ENCODE measurements at regions not wholly inside any gene's neighbourhood (a gene's known extent, or its start where the extent isn't known, plus 50 kb on each side); places are given as distances from the start of the nearest gene placed in this dataset.

DNA sequence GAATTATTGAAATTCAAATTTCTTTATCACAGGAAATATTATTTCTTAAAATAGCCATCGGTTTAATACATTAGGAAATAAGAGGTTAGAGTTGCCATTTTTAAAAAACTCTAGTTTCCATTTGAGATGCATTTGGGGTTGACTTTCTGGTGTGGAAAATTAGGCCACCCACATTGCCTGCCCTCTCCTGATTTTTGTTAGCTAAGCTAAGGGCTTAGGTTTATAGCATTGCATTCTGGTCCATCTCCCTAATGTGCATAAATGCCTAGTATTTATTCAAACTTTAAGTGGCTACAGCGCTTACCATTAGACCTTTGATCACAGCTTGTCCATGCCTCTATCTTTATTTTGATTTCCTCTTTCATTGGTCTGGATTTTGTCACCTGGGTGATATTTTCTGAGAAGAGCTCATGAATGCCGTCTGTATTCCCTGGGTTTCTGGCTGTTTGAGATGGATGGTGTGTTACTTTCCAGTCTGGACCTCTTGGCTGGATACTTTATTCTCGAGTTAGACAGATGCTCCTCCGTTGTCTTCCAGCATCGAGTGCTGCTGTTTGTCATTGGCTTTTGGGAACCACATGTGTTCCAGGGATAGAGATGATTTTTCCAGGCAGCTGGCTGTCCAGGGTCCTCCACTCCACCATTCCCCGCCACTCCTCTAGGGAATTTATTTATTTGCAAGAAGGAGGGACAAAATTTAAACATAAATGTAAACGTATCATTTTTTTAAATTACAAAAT is 120.3 kb downstream of the KATNIP start:
- H3K9ac ChIP-seq (ENCODE audit: low read length): no peak overlapping the region
- no peaks in the 10 kb centered on the region for H3K36me3 ChIP-seq (ENCODE audit: control insufficient read depth, insufficient read depth, low read length)
- H3K4me1 ChIP-seq (ENCODE audit: control insufficient read depth, insufficient read depth, low read length): no peaks in the 10 kb centered on the region
- H3K27me3 ChIP-seq (ENCODE audit: control insufficient read depth, insufficient read depth, low read length): no peaks in the 10 kb centered on the region
- H3K4me3 ChIP-seq (ENCODE audit: low read length): no peak overlapping the region
- no peak overlapping the region for H3K27ac ChIP-seq (ENCODE audit: low read depth, low read length)

DNA sequence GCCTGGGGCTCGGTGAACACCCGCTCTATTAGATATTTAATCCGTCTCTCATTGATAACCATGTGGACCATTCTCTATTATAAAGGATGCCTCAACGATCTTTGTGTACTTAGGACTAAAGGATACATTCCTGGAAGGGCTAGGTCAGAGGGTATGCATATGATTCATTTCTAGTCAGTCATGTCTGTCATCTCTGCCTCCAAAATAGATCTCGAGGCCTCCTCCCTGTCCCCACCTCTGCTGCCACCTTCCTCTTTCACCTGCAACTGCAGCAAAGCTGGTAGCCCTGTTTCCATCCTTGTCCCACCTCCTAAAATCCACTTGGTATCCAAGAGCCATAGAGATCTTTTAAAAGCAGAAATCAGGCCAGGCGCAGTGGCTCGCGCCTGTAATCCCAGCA is 121.5 kb downstream of the KATNIP start:
- Histone ChIP-seq H3K9ac (ENCODE audit: low read length) (no peak overlapping the region), H3K4me3 (ENCODE audit: low read length) (no peak overlapping the region), H3K27ac (ENCODE audit: low read depth, low read length) (no peak overlapping the region), H3K27me3 (ENCODE audit: control insufficient read depth, insufficient read depth, low read length) (no peaks in the 10 kb centered on the region), H3K4me1 (ENCODE audit: control insufficient read depth, insufficient read depth, low read length) (no peaks in the 10 kb centered on the region), H3K36me3 (ENCODE audit: control insufficient read depth, insufficient read depth, low read length) (no peaks in the 10 kb centered on the region)

DNA sequence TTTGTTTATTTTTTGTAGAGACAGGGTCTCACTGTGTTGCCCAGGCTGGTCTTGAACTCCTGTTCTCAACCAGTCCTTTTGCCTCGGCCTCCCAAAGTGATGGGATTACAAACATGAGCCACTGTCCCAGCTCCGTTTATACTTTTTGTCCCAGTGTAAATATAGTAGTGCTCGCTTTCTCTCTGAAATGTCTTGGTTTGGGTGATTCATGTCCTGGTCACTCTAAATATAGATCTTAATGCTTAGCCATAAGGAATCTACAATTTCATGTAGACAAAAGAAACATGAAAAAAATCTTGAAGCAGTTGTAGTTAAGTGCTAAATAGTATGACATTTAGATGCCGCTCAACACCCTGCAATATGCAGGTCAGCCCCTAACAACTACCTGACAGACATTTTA is 126.9 kb downstream of the KATNIP start:
- peaks cover 11% of the 10 kb centered on the region for H3K36me3 ChIP-seq (ENCODE audit: control insufficient read depth, insufficient read depth, low read length)
- no peak overlapping the region for H3K9ac ChIP-seq (ENCODE audit: low read length)
- no peaks in the 10 kb centered on the region for H3K4me1 ChIP-seq (ENCODE audit: control insufficient read depth, insufficient read depth, low read length)
- H3K27ac ChIP-seq (ENCODE audit: low read depth, low read length): no peak overlapping the region
- H3K27me3 ChIP-seq (ENCODE audit: control insufficient read depth, insufficient read depth, low read length): no peaks in the 10 kb centered on the region
- H3K4me3 ChIP-seq (ENCODE audit: low read length): no peak overlapping the region

DNA sequence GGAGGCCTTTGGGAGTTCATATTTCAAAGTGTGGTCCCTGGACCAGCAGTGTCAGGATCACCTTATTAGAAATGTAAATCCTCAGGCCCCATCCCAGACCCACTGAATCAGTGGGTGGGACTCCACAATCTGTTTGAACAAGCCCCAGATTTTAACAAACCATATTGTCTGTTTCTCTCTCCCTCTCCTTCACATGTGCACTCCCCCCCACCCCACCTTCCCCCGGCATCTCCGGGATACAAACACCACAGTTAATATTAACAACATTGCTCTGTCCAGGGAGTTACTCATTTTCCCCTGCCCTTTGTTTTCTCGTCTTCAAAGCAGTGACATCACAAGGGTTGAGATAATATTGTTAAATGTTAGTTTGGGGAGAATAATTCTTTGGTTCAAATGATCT is 127.3 kb downstream of the KATNIP start:
- Histone ChIP-seq H3K4me3 (ENCODE audit: low read length) (no peak overlapping the region), H3K27ac (ENCODE audit: low read depth, low read length) (no peak overlapping the region), H3K9ac (ENCODE audit: low read length) (no peak overlapping the region)

DNA sequence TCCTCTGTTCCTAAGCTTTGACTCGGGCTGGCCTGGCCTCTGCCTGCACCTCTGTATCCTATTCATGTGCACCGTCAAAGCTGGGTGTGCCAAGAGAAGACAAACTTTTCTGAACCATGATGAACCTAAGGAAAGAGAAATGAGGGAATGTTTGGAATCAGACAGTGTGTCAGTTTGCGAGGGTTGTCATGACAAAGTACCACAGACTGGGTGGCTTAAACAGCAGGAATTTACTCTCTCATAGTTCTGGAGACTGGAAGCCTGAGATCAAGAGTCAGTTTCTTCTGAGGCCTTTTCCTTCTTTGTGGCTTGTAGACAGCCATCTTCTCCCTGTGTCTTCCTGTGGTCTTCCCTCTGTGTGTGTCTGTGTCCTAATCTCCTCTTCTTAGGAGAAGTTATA is 129.0 kb downstream of the KATNIP start:
- H3K27me3 ChIP-seq (ENCODE audit: control insufficient read depth, insufficient read depth, low read length): no peaks in the 10 kb centered on the region
- no peak overlapping the region for H3K4me3 ChIP-seq (ENCODE audit: low read length)
- H3K4me1 ChIP-seq (ENCODE audit: control insufficient read depth, insufficient read depth, low read length): no peaks in the 10 kb centered on the region
- peaks cover 11% of the 10 kb centered on the region for H3K36me3 ChIP-seq (ENCODE audit: control insufficient read depth, insufficient read depth, low read length)
- no peak overlapping the region for H3K9ac ChIP-seq (ENCODE audit: low read length)
- H3K27ac ChIP-seq (ENCODE audit: low read depth, low read length): no peak overlapping the region

More for the DNA sequence above, 127.3 kb downstream of the KATNIP start:
- Histone ChIP-seq H3K4me1 (ENCODE audit: control insufficient read depth, insufficient read depth, low read length) (no peaks in the 10 kb centered on the region), H3K36me3 (ENCODE audit: control insufficient read depth, insufficient read depth, low read length) (peaks cover 11% of the 10 kb centered on the region), H3K27me3 (ENCODE audit: control insufficient read depth, insufficient read depth, low read length) (no peaks in the 10 kb centered on the region)

DNA sequence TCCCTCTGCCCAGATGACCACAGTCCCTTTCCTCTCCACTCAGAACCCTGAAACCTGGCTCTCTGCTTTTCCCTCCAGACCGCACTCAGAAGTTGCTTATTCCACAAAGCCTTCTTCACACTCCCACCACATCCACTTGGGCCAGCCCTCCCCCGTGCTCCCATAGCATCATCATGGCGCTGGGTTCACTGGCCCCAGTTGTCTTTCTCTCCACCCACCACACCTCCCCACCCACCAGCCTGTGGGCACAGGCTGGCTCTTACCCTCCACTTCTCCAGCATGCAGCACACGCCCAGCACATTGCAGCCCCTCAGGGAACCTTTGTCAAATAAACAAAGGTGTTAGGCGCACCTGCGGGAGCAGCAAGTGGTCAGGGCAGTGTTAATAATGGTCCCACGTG is 130.0 kb downstream of the KATNIP start:
- Histone ChIP-seq H3K9ac (ENCODE audit: low read length) (no peak overlapping the region), H3K4me3 (ENCODE audit: low read length) (no peak overlapping the region), H3K27me3 (ENCODE audit: control insufficient read depth, insufficient read depth, low read length) (no peaks in the 10 kb centered on the region), H3K36me3 (ENCODE audit: control insufficient read depth, insufficient read depth, low read length) (peaks cover 11% of the 10 kb centered on the region), H3K4me1 (ENCODE audit: control insufficient read depth, insufficient read depth, low read length) (no peaks in the 10 kb centered on the region), H3K27ac (ENCODE audit: low read depth, low read length) (no peak overlapping the region)

DNA sequence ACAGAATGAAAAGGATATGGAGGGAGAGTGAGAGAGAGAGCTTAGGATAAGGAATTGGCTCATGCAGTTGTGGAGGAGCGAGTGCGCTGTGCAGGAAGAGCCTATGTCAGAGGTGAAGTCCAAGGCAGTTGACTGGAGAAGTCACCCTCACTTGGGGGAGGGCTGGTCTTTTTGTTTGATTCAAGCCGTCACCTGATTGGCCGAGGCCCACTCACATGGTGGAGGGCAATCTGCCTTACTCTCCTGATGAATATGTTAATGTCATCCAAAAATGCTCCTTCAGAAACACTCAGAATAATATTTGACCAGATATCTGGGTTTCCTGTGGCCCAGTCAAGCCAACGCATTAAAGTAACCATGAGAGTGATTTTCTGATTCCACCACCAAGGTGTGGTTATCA is 131.7 kb downstream of the KATNIP start:
- H3K9ac ChIP-seq (ENCODE audit: low read length): no peak overlapping the region
- H3K4me3 ChIP-seq (ENCODE audit: low read length): no peak overlapping the region
- H3K36me3 ChIP-seq (ENCODE audit: control insufficient read depth, insufficient read depth, low read length): peaks cover 11% of the 10 kb centered on the region
- no peaks in the 10 kb centered on the region for H3K27me3 ChIP-seq (ENCODE audit: control insufficient read depth, insufficient read depth, low read length)
- H3K27ac ChIP-seq (ENCODE audit: low read depth, low read length): no peak overlapping the region
- no peaks in the 10 kb centered on the region for H3K4me1 ChIP-seq (ENCODE audit: control insufficient read depth, insufficient read depth, low read length)

DNA sequence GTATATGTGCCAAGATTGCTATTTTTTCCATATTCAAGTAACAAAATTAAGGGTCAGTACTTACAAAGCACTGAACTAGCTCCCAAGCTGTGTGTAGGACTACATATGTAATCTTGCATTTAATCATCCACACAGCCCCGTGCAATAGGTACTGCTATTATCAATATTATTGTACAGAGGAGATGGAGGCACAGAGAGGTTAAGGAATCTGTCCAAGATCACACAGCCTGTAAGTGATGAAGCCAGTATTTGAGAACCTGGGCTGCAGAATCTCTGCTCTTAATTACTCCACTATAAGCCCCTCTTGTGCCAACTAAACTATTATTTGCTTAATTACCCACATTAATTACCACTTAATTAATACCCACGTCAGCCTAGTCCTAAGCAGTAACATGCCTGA is 134.1 kb downstream of the KATNIP start:
- peaks cover 9% of the 10 kb centered on the region for H3K36me3 ChIP-seq (ENCODE audit: control insufficient read depth, insufficient read depth, low read length)
- no peaks in the 10 kb centered on the region for H3K27me3 ChIP-seq (ENCODE audit: control insufficient read depth, insufficient read depth, low read length)
- no peak overlapping the region for H3K27ac ChIP-seq (ENCODE audit: low read depth, low read length)
- no peaks in the 10 kb centered on the region for H3K4me1 ChIP-seq (ENCODE audit: control insufficient read depth, insufficient read depth, low read length)
- no peak overlapping the region for H3K4me3 ChIP-seq (ENCODE audit: low read length)
- H3K9ac ChIP-seq (ENCODE audit: low read length): no peak overlapping the region

DNA sequence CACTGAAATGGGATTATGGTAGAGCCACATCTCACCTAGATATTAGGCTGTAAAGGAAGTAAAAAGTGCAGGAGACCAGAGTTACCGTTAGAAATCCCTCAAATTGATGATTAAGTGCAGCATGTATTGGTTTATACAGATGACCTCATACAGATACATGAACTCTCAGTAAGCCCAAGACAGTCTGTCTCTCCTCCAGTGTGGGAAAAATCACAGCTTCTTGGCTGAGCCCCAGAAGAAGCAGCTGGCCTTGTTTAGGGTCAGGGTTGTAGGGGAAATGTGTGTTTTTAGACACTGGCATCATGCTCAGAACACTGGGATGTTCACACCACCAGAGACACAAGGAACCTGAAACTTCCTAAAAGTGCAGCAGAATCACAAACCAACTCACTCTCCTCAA is 135.9 kb downstream of the KATNIP start:
- Histone ChIP-seq H3K4me3 (ENCODE audit: low read length) (no peak overlapping the region), H3K27ac (ENCODE audit: low read depth, low read length) (no peak overlapping the region), H3K4me1 (ENCODE audit: control insufficient read depth, insufficient read depth, low read length) (no peaks in the 10 kb centered on the region), H3K36me3 (ENCODE audit: control insufficient read depth, insufficient read depth, low read length) (peaks cover 6% of the 10 kb centered on the region), H3K9ac (ENCODE audit: low read length) (no peak overlapping the region), H3K27me3 (ENCODE audit: control insufficient read depth, insufficient read depth, low read length) (no peaks in the 10 kb centered on the region)

DNA sequence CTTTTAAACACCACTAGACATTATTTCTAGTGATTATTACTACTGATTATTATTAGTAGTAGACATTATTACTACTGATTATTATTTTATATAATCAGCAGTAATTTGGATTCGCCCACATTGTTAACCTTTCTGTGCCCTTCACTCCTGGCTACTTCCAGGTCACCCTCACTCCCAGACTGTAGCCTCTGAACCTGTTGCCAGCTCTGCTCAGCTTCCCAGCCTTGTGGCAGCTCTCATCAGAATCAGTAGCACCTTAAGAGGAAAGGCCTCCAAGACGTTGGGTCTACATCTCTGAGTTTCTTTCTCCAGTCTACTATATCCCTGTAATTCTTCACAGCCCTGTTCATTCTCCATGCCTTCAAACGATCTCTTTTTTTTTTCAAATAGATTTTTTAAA is 137.0 kb downstream of the KATNIP start:
- Histone ChIP-seq H3K27me3 (ENCODE audit: control insufficient read depth, insufficient read depth, low read length) (no peaks in the 10 kb centered on the region), H3K4me1 (ENCODE audit: control insufficient read depth, insufficient read depth, low read length) (no peaks in the 10 kb centered on the region), H3K36me3 (ENCODE audit: control insufficient read depth, insufficient read depth, low read length) (no peaks in the 10 kb centered on the region), H3K9ac (ENCODE audit: low read length) (no peak overlapping the region), H3K27ac (ENCODE audit: low read depth, low read length) (no peak overlapping the region), H3K4me3 (ENCODE audit: low read length) (no peak overlapping the region)

DNA sequence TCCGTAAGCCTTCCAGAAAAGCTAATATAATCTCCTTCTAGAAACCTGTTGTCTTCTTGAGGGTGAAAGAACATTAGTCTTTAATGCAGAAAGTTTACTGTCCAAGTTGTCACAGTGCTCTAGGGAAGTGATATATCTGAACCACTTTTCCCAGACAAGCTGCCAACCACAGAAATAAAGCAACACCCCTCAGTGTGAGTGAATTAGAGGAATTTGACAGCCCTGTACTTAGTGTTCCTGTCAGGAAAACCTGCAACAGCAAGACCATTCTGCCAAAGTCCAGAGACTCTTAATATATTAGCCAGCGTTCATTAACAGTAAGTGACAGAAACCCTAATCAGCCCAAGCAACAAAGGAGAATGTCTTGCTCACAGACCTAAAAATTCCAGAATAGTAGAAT is 137.7 kb downstream of the KATNIP start:
- no peaks in the 10 kb centered on the region for H3K36me3 ChIP-seq (ENCODE audit: control insufficient read depth, insufficient read depth, low read length)
- H3K4me1 ChIP-seq (ENCODE audit: control insufficient read depth, insufficient read depth, low read length): no peaks in the 10 kb centered on the region
- H3K9ac ChIP-seq (ENCODE audit: low read length): no peak overlapping the region
- H3K4me3 ChIP-seq (ENCODE audit: low read length): no peak overlapping the region
- no peaks in the 10 kb centered on the region for H3K27me3 ChIP-seq (ENCODE audit: control insufficient read depth, insufficient read depth, low read length)
- H3K27ac ChIP-seq (ENCODE audit: low read depth, low read length): no peak overlapping the region

DNA sequence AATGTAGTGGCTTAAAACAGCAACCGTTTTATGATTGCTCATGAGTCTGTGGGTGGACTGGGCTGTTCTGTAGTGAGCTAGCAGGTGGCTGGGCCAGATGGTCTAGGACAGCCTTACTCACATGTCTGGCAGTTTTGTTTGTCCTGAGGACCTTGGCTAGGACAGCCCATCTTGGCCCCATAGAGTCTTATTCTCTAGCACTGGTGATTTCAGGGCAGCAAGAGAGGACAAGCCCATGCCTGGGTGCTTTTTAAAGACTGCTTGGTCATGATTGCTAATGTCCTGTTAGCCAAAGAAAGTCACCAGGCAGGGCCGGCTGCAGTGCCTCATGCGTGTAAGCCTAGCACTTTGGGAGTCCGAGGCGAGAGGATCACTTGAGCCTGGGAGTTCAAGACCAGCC is 139.8 kb downstream of the KATNIP start:
- Histone ChIP-seq H3K27ac (ENCODE audit: low read depth, low read length) (no peak overlapping the region), H3K4me3 (ENCODE audit: low read length) (no peak overlapping the region), H3K36me3 (ENCODE audit: control insufficient read depth, insufficient read depth, low read length) (no peaks in the 10 kb centered on the region), H3K9ac (ENCODE audit: low read length) (no peak overlapping the region), H3K27me3 (ENCODE audit: control insufficient read depth, insufficient read depth, low read length) (no peaks in the 10 kb centered on the region), H3K4me1 (ENCODE audit: control insufficient read depth, insufficient read depth, low read length) (no peaks in the 10 kb centered on the region)

DNA sequence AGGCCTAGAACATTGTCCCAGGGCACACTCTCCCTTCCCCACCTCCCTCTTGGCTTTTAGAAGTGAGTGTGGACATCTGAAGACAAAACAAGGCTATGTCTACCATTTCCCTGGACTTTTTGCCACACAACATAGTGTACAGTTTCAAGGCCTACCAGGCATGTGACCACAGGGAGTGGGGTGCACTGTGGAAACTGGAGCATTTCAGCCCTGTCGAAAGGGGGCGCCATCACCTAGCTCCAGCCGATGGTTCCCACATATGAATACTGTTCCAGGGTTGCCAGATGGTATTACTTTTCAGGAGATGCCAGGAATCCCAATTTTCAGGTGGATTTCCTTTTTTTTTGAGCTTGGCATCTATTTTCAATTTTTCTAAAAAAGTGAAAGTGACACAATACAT is 140.7 kb downstream of the KATNIP start:
- H3K4me1 ChIP-seq (ENCODE audit: control insufficient read depth, insufficient read depth, low read length): no peaks in the 10 kb centered on the region
- H3K36me3 ChIP-seq (ENCODE audit: control insufficient read depth, insufficient read depth, low read length): no peaks in the 10 kb centered on the region
- H3K9ac ChIP-seq (ENCODE audit: low read length): no peak overlapping the region
- H3K4me3 ChIP-seq (ENCODE audit: low read length): no peak overlapping the region
- H3K27ac ChIP-seq (ENCODE audit: low read depth, low read length): no peak overlapping the region
- H3K27me3 ChIP-seq (ENCODE audit: control insufficient read depth, insufficient read depth, low read length): no peaks in the 10 kb centered on the region
